GM19099 (cell line): ENCODE measurements at regions not wholly inside any gene's neighbourhood (a gene's known extent, or its start where the extent isn't known, plus 50 kb on each side); places are given as distances from the start of the nearest gene placed in this dataset.

ENCODE experiments used
- POLR2A ChIP-seq: IDR thresholded peaks from 3 replicates; pipeline ENCODE4 v1.6.1; 2011; ENCODE audit warnings: low read depth; ENCODE audit not compliant: insufficient read length; ENCODE audit errors: extremely low read depth

DNA sequence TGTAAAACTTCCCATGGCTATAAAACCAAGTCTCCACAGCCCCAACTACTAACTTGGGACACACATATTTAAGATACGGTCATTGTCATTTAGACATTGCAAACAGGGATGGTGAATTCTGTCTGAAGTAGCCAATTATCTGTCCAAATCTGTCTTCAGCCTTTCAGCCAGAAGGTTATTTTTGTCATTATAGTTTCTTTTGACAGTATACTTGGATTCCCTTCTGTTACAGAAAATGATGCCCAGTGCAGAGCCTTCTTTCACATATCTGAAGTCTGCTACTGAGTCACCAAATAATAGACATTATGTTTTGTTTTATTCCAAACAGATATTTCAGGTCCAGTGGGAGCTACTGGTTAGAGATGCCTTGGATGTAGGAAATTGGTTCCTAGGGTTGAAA is 452.4 kb upstream of the HTR2A start:
- TF ChIP-seq POLR2A = no peak

DNA sequence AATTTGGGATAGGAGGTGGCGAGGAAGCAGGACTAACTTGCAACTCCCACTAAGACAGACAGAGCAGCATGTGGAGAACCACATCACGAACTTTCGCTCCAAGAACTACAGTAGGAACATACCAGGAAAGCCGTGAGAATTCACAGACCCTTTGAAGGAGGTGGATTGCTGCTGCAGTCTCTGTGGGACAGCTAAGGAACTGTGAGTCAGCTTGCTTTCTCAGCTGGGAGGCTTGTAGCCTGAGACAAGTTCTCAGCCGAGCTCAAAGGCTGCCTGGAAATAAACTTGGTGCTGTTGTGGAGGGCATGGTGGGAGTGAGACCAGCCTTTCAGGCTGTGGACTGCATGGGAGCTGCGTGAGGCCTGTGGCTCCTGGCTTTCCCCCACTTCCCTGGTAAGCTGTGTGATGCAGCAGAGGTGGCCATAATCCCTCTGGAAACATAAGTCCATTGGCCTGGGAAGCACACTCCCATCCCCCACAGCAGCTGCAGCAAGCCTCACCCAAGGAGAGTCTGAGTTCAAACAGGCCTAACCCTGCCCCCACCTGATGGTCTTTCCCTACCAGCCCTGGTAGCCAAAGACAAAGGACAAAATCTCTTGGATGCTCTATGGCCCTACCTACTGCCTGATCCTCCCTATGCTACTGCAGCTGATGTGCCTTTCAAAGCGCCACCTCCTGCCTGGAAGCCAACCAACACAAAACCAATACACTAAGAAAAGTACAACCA is 441.1 kb upstream of the HTR2A start:
- TF ChIP-seq POLR2A = no peak

GRCh38 chr13:47334173-47334572 is 437.3 kb upstream of the HTR2A start:
- TF ChIP-seq POLR2A = no peak

GRCh38 chr13:47332149-47332548 is 435.3 kb upstream of the HTR2A start:
- TF ChIP-seq POLR2A = no peak

- no peak for TF ChIP-seq POLR2A
Measured at GRCh38 chr13:47330031-47330430, 433.2 kb upstream of the HTR2A start.

DNA sequence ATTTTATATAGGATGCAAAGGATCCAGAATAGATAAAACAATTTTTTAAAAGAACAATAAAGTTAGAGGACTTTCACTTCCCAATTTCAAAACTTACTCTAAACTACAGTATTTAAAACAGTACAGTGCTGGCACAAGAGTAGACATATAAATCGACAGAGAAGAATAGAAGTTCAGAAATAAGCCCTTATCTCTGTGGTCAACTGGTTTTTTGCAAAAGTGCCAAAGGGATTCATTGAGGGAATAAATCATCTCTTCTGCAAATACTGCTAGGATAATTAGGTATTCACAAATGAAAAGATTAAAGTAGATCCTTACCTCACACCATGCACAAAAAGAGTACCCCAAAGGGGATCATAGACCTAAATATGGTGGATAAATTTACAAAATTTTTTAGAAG is 431.0 kb upstream of the HTR2A start:
- no peak for TF ChIP-seq POLR2A

- no peak for TF ChIP-seq POLR2A
Measured at GRCh38 chr13:47326061-47326460, 429.2 kb upstream of the HTR2A start.

- no peak for TF ChIP-seq POLR2A
Measured at GRCh38 chr13:47317356-47317755, 420.5 kb upstream of the HTR2A start.

- no peak for TF ChIP-seq POLR2A
Measured at GRCh38 chr13:47310401-47310800, 413.5 kb upstream of the HTR2A start.

DNA sequence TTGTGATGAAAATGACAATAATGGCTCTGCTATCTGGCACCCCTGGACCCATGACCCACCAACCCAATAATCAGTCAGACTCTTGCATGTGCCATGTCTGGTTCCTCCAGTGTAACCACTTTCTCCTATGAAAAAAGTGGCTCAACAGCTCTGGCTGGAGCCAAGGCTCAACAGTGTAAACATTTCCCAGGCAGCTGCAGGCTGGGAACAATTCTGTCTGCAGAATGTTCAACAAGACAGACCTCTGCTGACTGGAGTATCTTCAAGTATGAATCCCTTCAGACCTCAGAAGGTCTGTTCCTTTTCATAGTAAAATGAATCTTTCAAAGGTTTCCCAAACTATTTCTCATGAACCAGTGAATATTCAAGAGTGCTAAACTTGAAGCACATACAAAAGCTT is 410.1 kb upstream of the HTR2A start:
- no peak for TF ChIP-seq POLR2A

GRCh38 chr13:47303626-47304025 is 406.8 kb upstream of the HTR2A start:
- no peak for TF ChIP-seq POLR2A

GRCh38 chr13:47299304-47299703 is 402.5 kb upstream of the HTR2A start:
- TF ChIP-seq POLR2A = no peak

- no peak for TF ChIP-seq POLR2A
Measured at GRCh38 chr13:47298506-47298905, 401.7 kb upstream of the HTR2A start.

GRCh38 chr13:47294691-47295090 is 397.8 kb upstream of the HTR2A start:
- no peak for TF ChIP-seq POLR2A

GRCh38 chr13:47291107-47291656 is 394.3 kb upstream of the HTR2A start:
- no peak for TF ChIP-seq POLR2A

GRCh38 chr13:47289567-47289966 is 392.7 kb upstream of the HTR2A start:
- TF ChIP-seq POLR2A = no peak

DNA sequence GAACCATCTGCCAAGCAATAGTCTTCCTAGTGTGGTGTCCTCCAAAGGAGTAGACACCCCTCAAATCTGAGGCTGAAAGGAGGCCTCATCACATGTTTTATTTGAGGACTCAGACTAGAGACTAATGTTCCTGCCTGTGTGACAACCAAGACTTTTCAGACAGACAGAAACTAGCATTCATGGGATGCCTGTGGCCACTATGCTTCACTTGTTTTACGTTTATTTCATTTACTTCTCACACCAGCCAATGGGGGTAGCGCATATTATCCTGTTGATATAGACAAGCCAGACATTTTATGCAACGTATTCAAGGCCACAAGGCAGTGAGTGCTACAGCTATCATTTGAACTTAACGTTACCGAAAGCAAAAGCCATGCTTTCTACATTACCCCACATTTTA is 391.7 kb upstream of the HTR2A start:
- TF ChIP-seq POLR2A = no peak

DNA sequence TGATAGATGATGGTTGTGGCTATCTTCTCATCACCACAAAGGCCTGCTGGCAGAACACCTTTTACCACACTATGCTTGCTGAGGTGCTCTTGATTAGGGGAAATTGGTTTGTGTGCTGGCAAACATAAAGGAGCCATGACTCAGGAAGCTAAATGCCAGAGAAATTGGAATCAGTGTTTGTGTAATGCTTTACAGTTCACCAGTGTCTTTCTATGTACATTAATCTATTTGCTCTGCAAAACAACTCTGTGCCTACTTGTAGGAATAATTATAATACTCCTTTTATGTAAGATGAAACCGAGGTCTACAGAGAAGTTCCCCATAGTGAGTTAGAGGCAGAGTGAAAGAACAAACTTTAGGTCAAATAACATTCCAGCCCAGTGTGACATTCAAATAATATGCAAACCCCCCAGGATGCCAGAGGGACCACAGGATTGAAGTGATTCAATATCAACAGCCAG is 390.5 kb upstream of the HTR2A start:
- TF ChIP-seq POLR2A = no peak

DNA sequence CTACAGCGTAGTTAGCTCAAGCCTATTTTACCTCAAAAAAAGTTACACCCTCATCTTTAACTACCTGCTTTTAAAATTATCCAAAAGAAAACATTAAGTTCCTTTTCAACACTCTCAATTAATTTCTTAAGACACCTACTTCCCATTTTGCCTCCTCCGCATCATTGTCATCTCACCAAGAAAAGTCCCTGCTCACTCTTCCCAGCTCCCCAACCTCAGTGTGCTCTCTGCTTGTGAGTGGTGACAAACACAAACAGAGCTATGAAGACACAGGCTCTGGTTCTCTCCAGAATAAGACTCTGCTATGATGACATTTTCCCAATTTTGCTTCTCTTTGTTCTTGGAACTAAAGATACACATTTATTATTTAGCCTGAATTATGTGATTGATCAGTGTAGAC is 385.1 kb upstream of the HTR2A start:
- TF ChIP-seq POLR2A = no peak
